GM19035 (cell line): ENCODE measurements at regions not wholly inside any gene's neighbourhood (a gene's known extent, or its start where the extent isn't known, plus 50 kb on each side); places are given as distances from the start of the nearest gene placed in this dataset.
"Not testable (repeated sequence)": the region's sequence is repeated elsewhere in the genome, so short reads cannot be mapped to it uniquely, and the experiment has no call there.

Experiments
- ATAC-seq: cut with Tn5 transposase; IDR thresholded peaks from one replicate; pipeline ENCODE4 v1.9.1; 2021; ENCODE audit not compliant: unreplicated experiment

GRCh38 chr5:8831251-8831650, 714.6 kb downstream of the SEMA5A start:
- no peak for ATAC-seq

DNA sequence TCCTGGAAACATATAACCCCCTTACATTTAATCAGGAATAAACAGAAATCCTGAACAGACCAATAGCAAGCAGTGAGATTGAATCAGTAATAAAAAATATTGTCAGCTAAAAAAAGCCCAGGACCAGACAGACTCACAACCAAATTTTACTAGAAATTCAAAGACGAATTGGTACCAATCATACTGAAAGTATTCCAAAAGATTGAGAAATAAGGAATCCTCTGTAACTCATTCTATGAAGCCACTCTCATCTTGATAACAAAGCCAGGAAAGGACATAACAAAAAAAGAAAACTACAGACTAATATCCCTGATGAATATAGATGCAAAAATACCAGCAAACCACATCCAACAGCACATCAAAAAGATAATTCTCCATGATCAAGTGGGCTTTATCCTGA, 714.0 kb downstream of the SEMA5A start:
- ATAC-seq = no peak

- ATAC-seq = no peak
These were observed 706.4 kb downstream of the SEMA5A start for GRCh38 chr5:8839361-8840055.

GRCh38 chr5:8840237-8840636, 705.6 kb downstream of the SEMA5A start:
- no peak for ATAC-seq

GRCh38 chr5:8840746-8841145, 705.1 kb downstream of the SEMA5A start:
- ATAC-seq = not testable (repeated sequence)

GRCh38 chr5:8842971-8843551, 702.8 kb downstream of the SEMA5A start:
- ATAC-seq = no peak

- no peak for ATAC-seq
These were observed 702.1 kb downstream of the SEMA5A start for GRCh38 chr5:8843771-8844170.

- no peak for ATAC-seq
These were observed 701.7 kb downstream of the SEMA5A start for GRCh38 chr5:8844206-8844605.

DNA sequence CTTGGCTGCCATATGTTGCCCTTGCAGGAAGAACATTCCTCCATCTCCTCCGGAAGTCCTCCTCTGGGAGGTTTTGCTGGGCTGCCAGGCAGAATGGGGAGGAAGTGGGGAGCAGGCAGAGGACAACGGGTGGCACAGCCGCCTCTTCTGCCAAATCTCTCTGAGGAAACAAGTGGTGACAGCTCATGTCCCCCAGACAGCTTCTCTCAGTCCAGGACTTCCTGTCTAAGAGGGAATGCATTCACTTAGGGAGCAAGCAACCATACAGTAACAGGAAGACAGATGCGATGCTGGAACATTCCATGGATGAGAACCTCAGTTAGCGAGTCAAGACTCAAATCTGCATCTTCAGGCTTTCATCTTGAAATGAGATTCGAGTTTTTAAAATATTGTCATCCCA, 701.0 kb downstream of the SEMA5A start:
- no peak for ATAC-seq

DNA sequence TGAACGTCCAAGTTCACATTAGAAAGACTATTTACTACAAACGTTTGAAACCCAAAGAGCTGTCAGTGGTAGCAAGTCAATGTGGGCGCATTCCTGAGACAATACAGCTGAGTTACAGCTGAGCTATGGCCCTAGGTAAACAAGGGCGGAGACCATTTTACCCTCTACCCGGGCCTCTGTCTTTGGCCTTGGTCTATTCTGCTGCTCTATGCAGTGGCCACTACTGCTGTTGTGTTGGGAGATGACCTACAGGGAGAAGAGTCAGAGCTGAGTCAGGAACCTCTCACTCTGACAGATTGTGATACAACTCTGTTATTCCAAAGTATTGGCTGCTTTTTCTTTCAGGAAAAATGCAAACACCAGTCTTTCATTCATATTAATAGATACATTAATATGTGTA, 700.6 kb downstream of the SEMA5A start:
- ATAC-seq = no peak

DNA sequence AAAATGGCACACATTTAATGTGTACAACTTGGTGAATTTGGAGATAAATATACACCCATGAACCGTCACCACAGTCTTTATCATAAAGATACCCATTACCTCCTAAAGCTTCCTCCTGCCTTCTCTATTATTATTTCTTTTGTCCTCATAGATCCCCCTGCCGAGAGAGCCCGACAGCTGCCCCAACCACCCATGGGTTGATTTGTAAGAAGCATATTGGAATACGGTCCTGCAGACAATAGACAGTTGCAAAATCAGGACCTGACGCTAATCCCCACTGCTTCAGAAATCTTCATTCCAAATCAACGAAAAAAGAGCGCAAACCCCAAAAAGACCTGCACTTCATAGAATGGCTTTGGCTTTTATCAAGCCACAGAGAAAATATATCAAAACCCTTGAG, 697.5 kb downstream of the SEMA5A start:
- no peak for ATAC-seq

- ATAC-seq = no peak
These were observed 696.8 kb downstream of the SEMA5A start for GRCh38 chr5:8848997-8849594.

DNA sequence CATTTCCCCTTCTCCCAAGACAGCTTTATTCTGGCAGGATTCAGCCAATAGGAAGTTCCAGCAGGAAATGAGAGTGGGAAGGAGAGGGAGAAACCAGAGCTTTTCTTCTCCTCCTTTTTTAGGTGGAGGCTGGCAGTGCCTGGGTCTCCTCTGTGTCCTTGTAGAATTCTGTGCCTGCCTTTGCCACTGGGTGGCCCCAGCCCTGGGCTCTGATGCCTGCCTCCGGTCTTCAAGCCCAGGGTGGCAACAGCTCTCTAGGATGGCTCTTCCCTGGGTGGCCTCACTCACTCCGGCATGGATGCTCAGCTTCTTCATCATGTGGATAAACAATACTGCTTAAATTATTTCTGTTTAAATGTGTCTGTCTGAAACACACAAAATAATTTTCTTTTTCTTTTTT, 694.8 kb downstream of the SEMA5A start:
- ATAC-seq = no peak

- no peak for ATAC-seq
These were observed 688.8 kb downstream of the SEMA5A start for GRCh38 chr5:8857051-8857450.

- ATAC-seq = no peak
These were observed 684.1 kb downstream of the SEMA5A start for GRCh38 chr5:8861764-8862163.

DNA sequence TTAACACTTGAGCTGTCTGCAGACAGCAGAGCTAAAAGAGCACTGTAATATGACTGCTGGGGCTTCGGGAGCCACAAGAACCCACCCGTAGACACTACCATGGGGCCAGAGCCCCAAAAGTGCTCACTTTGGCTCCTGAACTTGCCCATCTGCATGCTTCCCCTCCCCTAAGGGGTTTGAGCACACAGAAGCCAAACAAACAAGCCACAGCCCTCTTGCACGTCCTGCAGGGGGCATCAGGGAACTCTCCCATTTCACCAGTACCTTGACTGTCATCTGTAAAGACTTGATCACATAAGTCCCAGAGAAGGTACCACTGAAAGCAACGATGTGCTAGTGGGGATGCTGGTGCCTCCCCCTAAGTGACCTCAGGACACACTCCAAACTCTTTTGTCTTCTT, 681.8 kb downstream of the SEMA5A start:
- ATAC-seq = no peak

GRCh38 chr5:8865266-8865665, 680.6 kb downstream of the SEMA5A start:
- no peak for ATAC-seq

DNA sequence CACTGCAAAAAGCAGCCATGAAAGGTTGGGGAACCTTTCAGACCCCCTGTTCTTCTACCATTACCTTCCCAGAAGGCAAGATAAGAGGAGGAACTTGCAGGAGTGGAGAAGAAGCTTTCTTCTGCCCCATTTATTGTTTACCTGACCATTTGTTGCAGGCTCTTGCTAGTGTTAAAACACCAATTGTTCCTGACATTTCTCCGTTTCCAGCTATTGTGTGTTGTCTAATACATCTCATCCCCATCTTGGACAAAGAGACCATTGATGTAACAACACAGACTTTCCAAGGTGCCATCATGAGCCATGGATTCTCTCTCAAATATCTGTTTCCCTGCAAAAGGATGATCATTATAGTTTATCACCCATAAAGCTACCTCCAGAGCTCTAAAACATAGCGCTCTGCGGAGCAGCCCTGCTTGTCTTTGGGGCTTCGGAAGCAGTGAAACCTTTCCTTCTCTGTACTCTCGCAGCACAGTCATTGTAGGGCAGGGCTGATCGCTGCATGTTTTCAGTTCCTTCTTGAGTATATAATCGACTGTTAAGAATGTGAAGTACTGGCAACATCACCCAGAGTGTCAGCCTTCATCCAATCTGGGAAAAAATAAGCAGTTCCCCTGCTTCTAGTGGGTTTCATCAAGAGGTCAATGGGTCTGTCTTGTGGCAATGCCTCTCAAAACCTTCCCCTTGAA, 680.0 kb downstream of the SEMA5A start:
- no peak for ATAC-seq

GRCh38 chr5:8868283-8868682, 677.6 kb downstream of the SEMA5A start:
- no peak for ATAC-seq

DNA sequence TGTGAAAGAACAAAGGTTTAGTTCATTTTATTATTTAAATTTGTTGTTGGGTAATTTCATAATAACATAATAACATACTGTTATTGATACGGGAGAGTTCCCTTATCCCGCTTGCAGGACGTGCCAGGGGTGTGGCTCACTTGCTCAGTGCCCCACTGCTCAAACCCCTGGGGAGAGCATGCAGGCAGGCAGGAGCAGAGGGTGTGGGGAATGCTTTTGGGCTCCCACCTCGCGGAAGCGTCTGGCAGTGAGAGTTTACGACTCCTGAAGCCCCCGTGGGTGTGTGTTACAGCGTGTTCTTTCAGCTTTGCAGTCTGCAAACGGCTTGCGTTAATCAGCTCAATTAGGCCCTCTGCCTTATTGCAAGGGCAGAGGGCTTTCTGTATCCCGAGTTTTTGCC, 675.9 kb downstream of the SEMA5A start:
- no peak for ATAC-seq

DNA sequence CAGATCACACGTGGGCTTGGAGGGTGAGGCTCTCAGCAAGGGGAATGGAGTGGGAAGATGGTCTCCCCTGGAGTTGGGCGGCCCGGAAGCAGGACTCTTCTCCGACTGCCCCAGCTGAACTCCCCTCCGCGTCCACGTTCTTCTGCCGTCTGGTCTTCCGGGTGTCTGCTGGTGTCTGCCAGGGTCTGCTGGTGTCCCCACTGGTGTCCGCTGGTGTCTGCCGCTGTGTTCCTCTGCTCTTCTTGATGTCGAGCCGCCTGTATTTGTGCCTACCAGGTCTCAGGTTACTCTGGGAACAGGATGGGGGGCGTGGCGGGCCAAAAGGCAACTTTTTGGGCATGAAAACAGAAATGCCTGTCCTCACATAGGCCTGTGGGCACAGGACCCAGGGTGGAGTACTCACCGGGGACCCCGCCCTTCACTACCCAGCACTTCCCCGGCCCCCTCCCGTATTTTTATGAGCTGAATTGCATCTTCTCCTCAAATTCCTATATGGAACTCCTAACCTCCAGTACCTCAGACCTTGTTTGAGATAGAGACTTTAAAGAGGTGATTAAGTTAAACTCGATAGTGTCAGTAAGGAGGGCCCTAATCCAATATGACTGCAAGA, 675.4 kb downstream of the SEMA5A start:
- no peak for ATAC-seq

DNA sequence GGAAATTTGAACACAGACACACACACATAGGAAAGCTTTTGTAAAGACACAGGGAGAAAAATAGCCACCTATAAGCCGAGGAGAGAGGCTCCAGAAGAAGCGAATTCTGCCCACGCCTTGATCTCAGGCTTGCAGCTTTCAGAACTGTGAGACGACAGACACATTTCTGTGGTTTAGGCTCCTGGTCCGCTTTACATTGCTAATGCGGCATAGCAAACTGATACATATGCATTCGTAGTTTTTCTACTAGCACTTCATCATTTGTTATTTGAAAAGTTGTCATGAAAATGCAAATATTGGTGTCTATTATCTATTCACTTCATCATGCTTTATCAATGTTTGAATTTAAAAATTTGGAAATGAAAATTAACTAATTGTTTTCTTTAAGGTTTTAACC, 674.9 kb downstream of the SEMA5A start:
- ATAC-seq = no peak
